Common myeloid progenitor, CD34-positive (primary cell): ENCODE measurements at regions not wholly inside any gene's neighbourhood (a gene's known extent, or its start where the extent isn't known, plus 50 kb on each side); places are given as distances from the start of the nearest gene placed in this dataset.
"Not testable (repeated sequence)": the region's sequence is repeated elsewhere in the genome, so short reads cannot be mapped to it uniquely, and the experiment has no call there.

ENCODE experiments used
- CTCF ChIA-PET: fragments of 350-600 bp; sonication (Branson Sonifier 250); formaldehyde crosslinking; loops from one replicate; lab custom pipeline; 2021; ENCODE audit warnings: antibody characterized with exemption; lab: Charles Lee
- POLR2A ChIA-PET: fragments of 350-600 bp; sonication (Branson Sonifier 250); formaldehyde crosslinking; loops from one replicate; lab custom pipeline; 2021; ENCODE audit warnings: antibody characterized with exemption; lab: Charles Lee
- DNase-seq, 3 donors: peaks; one replicate each; pipeline versions ENCODE4 v3.0.0 to v3.0.0-alpha.2; 2013
- H3K27ac ChIP-seq, 2 experiments: 1 replicate in 1 of 2; 2 replicates in 1 of 2; pipeline ENCODE4 v1.7.0; 2013; ENCODE audit warnings: inconsistent platforms in 2 of 2, low read length in 2 of 2, mild to moderate bottlenecking in 2 of 2, low read depth in 1 of 2, moderate library complexity in 1 of 2; ENCODE audit not compliant: severe bottlenecking in 2 of 2, insufficient read depth in 1 of 2, poor library complexity in 1 of 2
- H3K27me3 ChIP-seq, 5 experiments: replicated peaks in 2 of 5; 1 replicate in 3 of 5; 2 replicates in 2 of 5; pipeline versions ENCODE4 v1.6.1 to v1.7.0; 2013; ENCODE audit warnings: low read length in 4 of 5, mild to moderate bottlenecking in 2 of 5, moderate library complexity in 2 of 5, inconsistent platforms in 1 of 5; ENCODE audit not compliant: insufficient read depth in 5 of 5, control insufficient read depth in 4 of 5
- H3K36me3 ChIP-seq, 4 experiments: 1 replicate in 2 of 4; 2 replicates in 2 of 4; pipeline versions ENCODE4 v1.6.1 to v1.7.0; 2013; ENCODE audit warnings: low read length in 3 of 4, control low read depth in 1 of 4, mild to moderate bottlenecking in 1 of 4; ENCODE audit not compliant: control insufficient read depth in 4 of 4, insufficient read depth in 4 of 4
- H3K4me1 ChIP-seq, 4 experiments: 1 replicate in 3 of 4; 2 replicates in 1 of 4; pipeline versions ENCODE4 v1.6.1 to v1.7.1; 2013; ENCODE audit warnings: low read length in 3 of 4, mild to moderate bottlenecking in 3 of 4, control low read depth in 1 of 4, inconsistent platforms in 1 of 4, moderate library complexity in 1 of 4; ENCODE audit not compliant: control insufficient read depth in 4 of 4, insufficient read depth in 4 of 4; ENCODE audit errors: control extremely low read depth in 1 of 4
- H3K4me3 ChIP-seq, 7 experiments: 1 replicate in 4 of 7; 2 replicates in 3 of 7; pipeline versions ENCODE4 v1.5.1 to v1.7.0; 2013; ENCODE audit warnings: mild to moderate bottlenecking in 7 of 7, low read length in 6 of 7, moderate library complexity in 6 of 7, inconsistent platforms in 2 of 7, low read depth in 2 of 7, control low read depth in 1 of 7; ENCODE audit not compliant: insufficient read depth in 4 of 7, control insufficient read depth in 1 of 7; ENCODE audit errors: extremely low read depth in 1 of 7
- H3K9me3 ChIP-seq, 5 experiments: 1 replicate in 4 of 5; 2 replicates in 1 of 5; pipeline versions ENCODE4 v1.6.1 to v1.7.1; 2013; ENCODE audit warnings: low read length in 4 of 5, mild to moderate bottlenecking in 2 of 5, inconsistent platforms in 1 of 5, low read depth in 1 of 5, moderate library complexity in 1 of 5; ENCODE audit not compliant: control insufficient read depth in 4 of 5, insufficient read depth in 2 of 5; ENCODE audit errors: control extremely low read depth in 1 of 5
- WGBS: methylation state at CpG from one replicate; pipeline ENCODE4 v1.1.5; 2013; ENCODE audit not compliant: insufficient coverage; 5-methylcytosine and 5-hydroxymethylcytosine counted together

GRCh38 chr1:221520250-221520649 lies 221.6 kb downstream of the DUSP10 start:
- POLR2A ChIA-PET, result no interaction called here
- no peaks in the 10 kb centered on the region for H3K9me3 ChIP-seq
- CTCF ChIA-PET, result no interaction called here
- no peak for DNase-seq
- H3K36me3 ChIP-seq, result no peaks in the 10 kb centered on the region
- H3K4me1 ChIP-seq, result no peaks in the 10 kb centered on the region
- no peaks in the 10 kb centered on the region for H3K27me3 ChIP-seq
- WGBS, result 100% methylated on average over 1 of the region's 1 CpG
- no peak overlapping the region for H3K4me3 ChIP-seq
- no peak overlapping the region for H3K27ac ChIP-seq

GRCh38 chr1:221521686-221522085 lies 220.2 kb downstream of the DUSP10 start:
- WGBS, result no CpG with 5 or more reads among the region's 3 CpGs
- peak in 1 of 3 donors; percentile 6 for DNase-seq
- CTCF ChIA-PET, result interaction anchor here (0.6 kb wide), 1 partner anchor 30 kb away, joined by 3 read pairs; no protein-coding TSS in a partner anchor
- no peak overlapping the region for H3K27ac ChIP-seq
- no peaks in the 10 kb centered on the region for H3K4me1 ChIP-seq
- H3K27me3 ChIP-seq, result no peaks in the 10 kb centered on the region
- H3K9me3 ChIP-seq, result no peaks in the 10 kb centered on the region
- POLR2A ChIA-PET, result no interaction called here
- H3K4me3 ChIP-seq, result no peak overlapping the region
- no peaks in the 10 kb centered on the region for H3K36me3 ChIP-seq

DNA sequence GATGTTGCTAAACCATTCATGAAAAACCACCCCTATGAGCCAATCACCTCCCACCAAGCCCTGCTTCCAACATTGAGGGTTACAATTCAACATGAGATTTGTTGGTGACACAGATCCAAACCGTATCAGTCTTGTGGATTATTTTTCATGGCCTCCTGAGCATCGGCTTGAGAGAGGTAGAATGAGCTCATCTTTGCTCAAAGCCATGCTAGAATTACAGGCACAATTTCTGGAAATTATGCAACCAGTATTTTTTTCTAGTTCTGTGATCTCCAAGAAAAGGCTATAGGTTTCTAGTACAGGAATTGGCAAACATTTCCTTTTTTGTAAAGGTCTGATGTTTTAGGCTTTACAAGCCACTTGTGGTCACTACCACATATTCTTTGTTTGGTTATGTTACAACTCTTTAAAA lies 219.4 kb downstream of the DUSP10 start:
- WGBS, result 95% methylated on average over 2 of the region's 2 CpGs
- no peak overlapping the region for H3K4me3 ChIP-seq
- no peaks in the 10 kb centered on the region for H3K9me3 ChIP-seq
- no peaks in the 10 kb centered on the region for H3K27me3 ChIP-seq
- CTCF ChIA-PET, result interaction anchor here (0.6 kb wide), 1 partner anchor 962 kb away, joined by 3 read pairs; no protein-coding TSS in a partner anchor
- no peaks in the 10 kb centered on the region for H3K36me3 ChIP-seq
- no peaks in the 10 kb centered on the region for H3K4me1 ChIP-seq
- no peak for DNase-seq
- H3K27ac ChIP-seq, result no peak overlapping the region
- POLR2A ChIA-PET, result no interaction called here

GRCh38 chr1:221525749-221526148 lies 216.1 kb downstream of the DUSP10 start:
- H3K9me3 ChIP-seq, result no peaks in the 10 kb centered on the region
- H3K4me3 ChIP-seq, result no peak overlapping the region
- ChIA-PET POLR2A (interaction anchor here (0.6 kb wide), 1 partner anchor 29 kb away, joined by 3 read pairs; no protein-coding TSS in a partner anchor), CTCF (interaction anchor here (1.1 kb wide), 1 partner anchor 216 kb away, joined by 3 read pairs; the partner anchor contains the start of gene DUSP10)
- 100% methylated on average over 1 of the region's 2 CpGs for WGBS
- no peaks in the 10 kb centered on the region for H3K4me1 ChIP-seq
- no peaks in the 10 kb centered on the region for H3K27me3 ChIP-seq
- H3K27ac ChIP-seq, result no peak overlapping the region
- no peak for DNase-seq
- H3K36me3 ChIP-seq, result no peaks in the 10 kb centered on the region

- no peak overlapping the region for H3K27ac ChIP-seq
- no peaks in the 10 kb centered on the region for H3K9me3 ChIP-seq
- no peak overlapping the region for H3K4me3 ChIP-seq
- ChIA-PET POLR2A (no interaction called here), CTCF (interaction anchor here (1.1 kb wide), 1 partner anchor 16 kb away, joined by 6 read pairs; no protein-coding TSS in a partner anchor)
- no peaks in the 10 kb centered on the region for H3K4me1 ChIP-seq
- 100% methylated on average over 3 of the region's 3 CpGs for WGBS
- no peaks in the 10 kb centered on the region for H3K36me3 ChIP-seq
- DNase-seq, result peak in 1 of 3 donors; percentile 3
- H3K27me3 ChIP-seq, result no peaks in the 10 kb centered on the region
These were observed 214.6 kb downstream of the DUSP10 start for GRCh38 chr1:221527302-221527701.

GRCh38 chr1:221527886-221528624 lies 213.8 kb downstream of the DUSP10 start:
- ChIA-PET CTCF (interaction anchor here (1.1 kb wide), 1 partner anchor 15 kb away, joined by 6 read pairs; no protein-coding TSS in a partner anchor), POLR2A (no interaction called here)
- Histone ChIP-seq H3K36me3 (no peaks in the 10 kb centered on the region), H3K27me3 (no peaks in the 10 kb centered on the region), H3K9me3 (no peaks in the 10 kb centered on the region), H3K4me3 (no peak overlapping the region), H3K4me1 (no peaks in the 10 kb centered on the region), H3K27ac (no peak overlapping the region)
- no peak for DNase-seq
- WGBS, result 87% methylated on average over 3 of the region's 3 CpGs

DNA sequence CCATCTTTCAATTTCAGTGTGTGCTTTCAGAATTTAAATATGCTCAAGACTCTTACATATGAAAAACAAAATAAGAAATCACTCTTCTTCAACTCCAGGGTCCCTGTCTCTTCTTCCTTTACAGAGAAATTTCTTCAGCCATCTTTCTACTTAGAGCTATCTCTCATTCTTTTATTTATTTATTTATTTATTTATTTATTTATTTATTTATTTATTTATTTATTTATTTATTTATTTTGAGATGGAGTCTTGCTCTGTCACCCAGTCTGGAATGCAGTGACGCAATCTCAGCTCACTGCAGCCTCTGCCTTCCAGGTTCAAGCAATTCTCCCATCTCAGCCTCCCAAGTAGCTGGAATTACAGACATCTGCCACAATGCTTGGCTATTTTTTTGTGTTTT lies 211.7 kb downstream of the DUSP10 start:
- POLR2A ChIA-PET, H3K36me3 ChIP-seq, H3K27ac ChIP-seq, H3K9me3 ChIP-seq, H3K27me3 ChIP-seq, CTCF ChIA-PET, DNase-seq, H3K4me1 ChIP-seq, H3K4me3 ChIP-seq: not testable (repeated sequence)
- 100% methylated on average over 1 of the region's 1 CpG for WGBS
